ENCODE measurements at regions not wholly inside any gene's neighbourhood (a gene's known extent, or its start where the extent isn't known, plus 50 kb on each side); places are given as distances from the start of the nearest gene placed in this dataset.

DNA sequence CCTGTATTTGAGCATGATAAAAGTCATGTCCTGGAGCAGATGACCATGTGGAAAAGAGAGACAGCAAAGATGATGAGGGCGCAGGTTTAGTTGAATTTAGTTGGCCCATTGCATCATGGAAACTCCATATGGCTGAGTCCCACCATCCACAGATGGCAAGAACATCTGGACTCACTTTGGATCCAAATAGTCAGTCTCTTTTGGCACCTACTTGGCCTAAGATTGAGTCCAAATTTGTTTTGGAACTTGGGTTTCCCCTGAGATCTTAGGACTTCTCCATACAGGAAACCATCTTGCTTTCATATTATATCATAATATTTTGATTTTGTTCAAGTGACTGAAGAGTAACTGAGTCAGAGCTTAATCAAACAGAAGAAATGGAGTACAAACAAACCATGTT is 217.5 kb downstream of the DRD1 start:
- TF ChIP-seq RFX5 (IDR thresholded peaks at IDR 0.05; ENCODE audit: low read depth, low read length) (no peak), CTCF (conservative IDR thresholded peaks at IDR 0.05; ENCODE audit: low read depth, low read length) (no peak), CEBPB (IDR thresholded peaks at IDR 0.05; ENCODE audit: low read depth, low read length) (no peak), SMC3 (IDR thresholded peaks at IDR 0.05; ENCODE audit: low read depth, low read length) (no peak), RAD21 (IDR thresholded peaks at IDR 0.05; ENCODE audit: low read length) (no peak), POLR2A (IDR thresholded peaks at IDR 0.05; ENCODE audit: low read depth, low read length) (no peak), FOS (IDR thresholded peaks at IDR 0.05; ENCODE audit: low read depth, low read length) (no peak), MAZ (IDR thresholded peaks at IDR 0.05; ENCODE audit: borderline replicate concordance, low read depth, low read length) (no peak), RCOR1 (IDR thresholded peaks at IDR 0.05; ENCODE audit: insufficient replicate concordance, low read length) (no peak), NFE2L2 (IDR thresholded peaks at IDR 0.05; ENCODE audit: low read depth, low read length) (no peak), CHD1 (IDR thresholded peaks at IDR 0.05; ENCODE audit: low read depth, low read length) (no peak), MAFK (IDR thresholded peaks at IDR 0.05; ENCODE audit: low read depth, low read length) (no peak)
- TF ChIP-seq, protein P1, sequence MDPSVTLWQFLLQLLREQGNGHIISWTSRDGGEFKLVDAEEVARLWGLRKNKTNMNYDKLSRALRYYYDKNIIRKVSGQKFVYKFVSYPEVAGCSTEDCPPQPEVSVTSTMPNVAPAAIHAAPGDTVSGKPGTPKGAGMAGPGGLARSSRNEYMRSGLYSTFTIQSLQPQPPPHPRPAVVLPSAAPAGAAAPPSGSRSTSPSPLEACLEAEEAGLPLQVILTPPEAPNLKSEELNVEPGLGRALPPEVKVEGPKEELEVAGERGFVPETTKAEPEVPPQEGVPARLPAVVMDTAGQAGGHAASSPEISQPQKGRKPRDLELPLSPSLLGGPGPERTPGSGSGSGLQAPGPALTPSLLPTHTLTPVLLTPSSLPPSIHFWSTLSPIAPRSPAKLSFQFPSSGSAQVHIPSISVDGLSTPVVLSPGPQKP (IDR thresholded peaks at IDR 0.05; ENCODE audit: borderline replicate concordance, low read depth, low read length) = no peak
- TF ChIP-seq, protein P2, sequence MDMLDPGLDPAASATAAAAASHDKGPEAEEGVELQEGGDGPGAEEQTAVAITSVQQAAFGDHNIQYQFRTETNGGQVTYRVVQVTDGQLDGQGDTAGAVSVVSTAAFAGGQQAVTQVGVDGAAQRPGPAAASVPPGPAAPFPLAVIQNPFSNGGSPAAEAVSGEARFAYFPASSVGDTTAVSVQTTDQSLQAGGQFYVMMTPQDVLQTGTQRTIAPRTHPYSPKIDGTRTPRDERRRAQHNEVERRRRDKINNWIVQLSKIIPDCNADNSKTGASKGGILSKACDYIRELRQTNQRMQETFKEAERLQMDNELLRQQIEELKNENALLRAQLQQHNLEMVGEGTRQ (IDR thresholded peaks at IDR 0.05; ENCODE audit: low read depth, low read length) = no peak
